HCT116 (cell line): ENCODE measurements at regions not wholly inside any gene's neighbourhood (a gene's known extent, or its start where the extent isn't known, plus 50 kb on each side); places are given as distances from the start of the nearest gene placed in this dataset.
"Not testable (repeated sequence)": the region's sequence is repeated elsewhere in the genome, so short reads cannot be mapped to it uniquely, and the experiment has no call there.

ENCODE experiments used
- CEBPB ChIP-seq: IDR thresholded peaks from 2 replicates; pipeline ENCODE4 v1.6.1; 2012; ENCODE audit warnings: low read depth
- CTCF ChIP-seq, 3 experiments: fragments of 200-600 bp in 1 of 3; sonication (generic) in 1 of 3; IDR thresholded peaks in 2 of 3; conservative IDR thresholded peaks in 1 of 3; 2 replicates each; pipeline ENCODE4 v1.5.1; 2012 to 2017; ENCODE audit warnings: low read depth in 2 of 3, low read length in 2 of 3, antibody characterized with exemption in 1 of 3, borderline replicate concordance in 1 of 3, control low read depth in 1 of 3, mild to moderate bottlenecking in 1 of 3, mixed read lengths in 1 of 3, mixed run types in 1 of 3, moderate library complexity in 1 of 3; ENCODE audit not compliant: insufficient read depth in 1 of 3
- RAD21 ChIP-seq: IDR thresholded peaks from 2 replicates; pipeline ENCODE4 v1.6.1; 2012; ENCODE audit warnings: low read depth, mild to moderate bottlenecking

GRCh38 chrX:108896349-108896748, 160.0 kb upstream of the IRS4 start:
- not testable (repeated sequence) for TF ChIP-seq CTCF (IDR thresholded peaks at IDR 0.05 in 2 of 3, conservative IDR thresholded peaks at IDR 0.05 in 1 of 3; ENCODE audit: borderline replicate concordance in 1 of 3, insufficient read depth in 1 of 3, low read depth in 2 of 3, low read length in 2 of 3); RAD21; CEBPB
